ENCODE measurements at regions not wholly inside any gene's neighbourhood (a gene's known extent, or its start where the extent isn't known, plus 50 kb on each side); places are given as distances from the start of the nearest gene placed in this dataset.

- Histone ChIP-seq H3K9me3 (ENCODE audit: control insufficient read depth, low read depth, low read length) (no peaks in the 10 kb centered on the region), H3K9ac (ENCODE audit: control insufficient read depth, extremely low read depth, insufficient read depth, low read length) (no peak overlapping the region), H3K79me2 (ENCODE audit: control insufficient read depth, insufficient read depth, low read length) (no peaks in the 10 kb centered on the region), H4K20me1 (ENCODE audit: control insufficient read depth, extremely low read depth, insufficient read depth, low read length) (no peaks in the 10 kb centered on the region), H3K4me2 (ENCODE audit: control insufficient read depth, extremely low read depth, insufficient read depth, low read depth, low read length) (no peak overlapping the region), H2AFZ (ENCODE audit: control insufficient read depth, low read length) (no peak overlapping the region), H3K4me3 (ENCODE audit: control insufficient read depth in 2 of 3, extremely low read depth in 1 of 3, insufficient read depth in 2 of 3, low read depth in 1 of 3, low read length in 3 of 3) (no peak overlapping the region), H3K36me3 (ENCODE audit: control insufficient read depth in 2 of 2, extremely low read depth in 1 of 2, insufficient read depth in 2 of 2, low read length in 2 of 2) (no peaks in the 10 kb centered on the region), H3K4me1 (ENCODE audit: control insufficient read depth, extremely low read depth, insufficient read depth, low read length) (no peaks in the 10 kb centered on the region), H3K27me3 (ENCODE audit: control insufficient read depth, extremely low read depth, insufficient read depth, low read length) (no peaks in the 10 kb centered on the region), H3K27ac (ENCODE audit: control insufficient read depth, insufficient read depth, low read length) (no peak overlapping the region), H3K9me1 (ENCODE audit: control insufficient read depth, extremely low read depth, insufficient read depth, low read length) (no peaks in the 10 kb centered on the region)
- dilution Hi-C loops (cut with MboI; ENCODE audit: extremely low pct_ligation_motif_present, low sequenced_read_pairs), result no loop called here
- DNase-seq (ENCODE audit: low read depth, low spot score), result no peak
- no peak for FAIRE-seq
- TF ChIP-seq EZH2 (IDR thresholded peaks at IDR 0.05; ENCODE audit: low read length), result no peak
- TF ChIP-seq CTCF (optimal IDR thresholded peaks at IDR 0.05 in 1 of 3, IDR thresholded peaks at IDR 0.05 in 1 of 3, conservative IDR thresholded peaks at IDR 0.05 in 1 of 3; ENCODE audit: extremely low read depth in 1 of 3, insufficient read depth in 2 of 3, low read length in 3 of 3), result no peak
These were observed 82.8 kb upstream of the RASSF8 start for GRCh38 chr12:25875661-25876060.

- H2AFZ ChIP-seq (ENCODE audit: control insufficient read depth, low read length), result no peak overlapping the region
- TF ChIP-seq CTCF (optimal IDR thresholded peaks at IDR 0.05 in 1 of 3, IDR thresholded peaks at IDR 0.05 in 1 of 3, conservative IDR thresholded peaks at IDR 0.05 in 1 of 3; ENCODE audit: extremely low read depth in 1 of 3, insufficient read depth in 2 of 3, low read length in 3 of 3), result no peak
- no peak for TF ChIP-seq EZH2 (IDR thresholded peaks at IDR 0.05; ENCODE audit: low read length)
- no peak overlapping the region for H3K4me2 ChIP-seq (ENCODE audit: control insufficient read depth, extremely low read depth, insufficient read depth, low read depth, low read length)
- H3K9me1 ChIP-seq (ENCODE audit: control insufficient read depth, extremely low read depth, insufficient read depth, low read length), result no peaks in the 10 kb centered on the region
- DNase-seq (ENCODE audit: low read depth, low spot score) (no peak), FAIRE-seq (no peak)
- H3K79me2 ChIP-seq (ENCODE audit: control insufficient read depth, insufficient read depth, low read length), result no peaks in the 10 kb centered on the region
- no peak overlapping the region for H3K9ac ChIP-seq (ENCODE audit: control insufficient read depth, extremely low read depth, insufficient read depth, low read length)
- dilution Hi-C loops (cut with MboI; ENCODE audit: extremely low pct_ligation_motif_present, low sequenced_read_pairs), result no loop called here
- no peaks in the 10 kb centered on the region for H3K9me3 ChIP-seq (ENCODE audit: control insufficient read depth, low read depth, low read length)
- H3K4me1 ChIP-seq (ENCODE audit: control insufficient read depth, extremely low read depth, insufficient read depth, low read length), result no peaks in the 10 kb centered on the region
- no peak overlapping the region for H3K4me3 ChIP-seq (ENCODE audit: control insufficient read depth in 2 of 3, extremely low read depth in 1 of 3, insufficient read depth in 2 of 3, low read depth in 1 of 3, low read length in 3 of 3)
- H4K20me1 ChIP-seq (ENCODE audit: control insufficient read depth, extremely low read depth, insufficient read depth, low read length), result no peaks in the 10 kb centered on the region
- no peaks in the 10 kb centered on the region for H3K36me3 ChIP-seq (ENCODE audit: control insufficient read depth in 2 of 2, extremely low read depth in 1 of 2, insufficient read depth in 2 of 2, low read length in 2 of 2)
- H3K27ac ChIP-seq (ENCODE audit: control insufficient read depth, insufficient read depth, low read length), result no peak overlapping the region
- H3K27me3 ChIP-seq (ENCODE audit: control insufficient read depth, extremely low read depth, insufficient read depth, low read length), result no peaks in the 10 kb centered on the region
These were observed 82.0 kb upstream of the RASSF8 start for GRCh38 chr12:25876383-25877045.
